ENCODE measurements at regions not wholly inside any gene's neighbourhood (a gene's known extent, or its start where the extent isn't known, plus 50 kb on each side); places are given as distances from the start of the nearest gene placed in this dataset.

DNA sequence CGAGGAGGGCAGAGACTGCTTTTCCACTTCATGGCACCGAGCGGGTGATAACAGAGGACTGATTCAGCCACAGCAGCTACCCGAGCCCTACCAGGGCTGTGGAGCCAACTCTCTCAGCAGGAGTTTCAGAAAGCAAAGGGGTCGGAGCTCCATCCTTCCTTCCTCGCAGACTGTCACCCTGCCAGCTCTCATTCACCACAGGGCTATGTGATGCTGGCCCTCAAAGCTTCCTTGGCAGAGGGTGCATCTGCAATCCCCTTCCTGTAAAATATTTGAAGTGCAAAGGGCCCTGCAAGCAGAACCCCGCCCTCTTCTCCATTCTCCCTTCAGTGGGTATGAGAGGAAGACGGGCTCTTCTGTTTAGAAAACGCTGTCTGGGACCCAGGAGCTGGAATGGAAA lies 105.3 kb upstream of the LYZL2 start:
- TF ChIP-seq POLR2A (IDR thresholded peaks at IDR 0.05; ENCODE audit: low read depth, low read length) (no peak), POLR2AphosphoS5 (IDR thresholded peaks at IDR 0.05; ENCODE audit: low read depth, low read length) (no peak)
